ENCODE measurements at regions not wholly inside any gene's neighbourhood (a gene's known extent, or its start where the extent isn't known, plus 50 kb on each side); places are given as distances from the start of the nearest gene placed in this dataset.

DNA sequence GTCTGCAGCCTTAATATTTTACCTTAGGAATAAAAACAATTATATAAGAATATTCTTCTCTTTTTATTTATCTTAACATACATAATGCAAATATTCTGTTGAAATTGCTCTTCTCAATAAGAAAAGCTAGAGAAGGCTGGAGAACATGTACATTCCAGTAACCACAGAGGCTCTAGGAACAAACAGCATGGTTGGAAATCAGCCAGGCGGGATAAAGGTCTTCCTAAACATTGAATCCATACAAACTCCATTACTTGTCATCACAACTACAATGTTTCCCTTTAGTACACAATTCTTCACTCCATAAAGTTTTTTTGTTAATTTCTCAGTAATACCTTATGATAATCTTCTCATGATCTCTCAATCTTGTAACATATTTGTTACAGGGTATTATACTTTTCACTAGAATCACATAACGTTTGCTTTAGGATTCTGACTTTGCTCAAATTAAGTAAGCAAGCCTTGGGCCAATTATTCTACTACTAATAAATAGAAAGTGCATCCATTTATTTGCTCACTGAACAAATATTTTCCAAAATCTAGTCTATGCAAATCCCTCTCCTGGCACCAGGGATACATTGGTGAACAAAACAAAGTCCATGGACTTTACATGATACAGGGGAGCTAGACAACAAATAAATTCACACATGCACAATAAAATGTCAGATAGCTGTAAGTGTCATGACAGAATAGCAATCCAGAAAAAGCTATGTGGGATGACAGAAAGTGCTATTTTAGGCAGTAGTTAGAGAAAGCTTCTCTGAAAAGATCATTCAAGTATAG, 237.5 kb upstream of the TMTC1 start:
- DNase-seq (ENCODE audit: low spot score): no peak

DNA sequence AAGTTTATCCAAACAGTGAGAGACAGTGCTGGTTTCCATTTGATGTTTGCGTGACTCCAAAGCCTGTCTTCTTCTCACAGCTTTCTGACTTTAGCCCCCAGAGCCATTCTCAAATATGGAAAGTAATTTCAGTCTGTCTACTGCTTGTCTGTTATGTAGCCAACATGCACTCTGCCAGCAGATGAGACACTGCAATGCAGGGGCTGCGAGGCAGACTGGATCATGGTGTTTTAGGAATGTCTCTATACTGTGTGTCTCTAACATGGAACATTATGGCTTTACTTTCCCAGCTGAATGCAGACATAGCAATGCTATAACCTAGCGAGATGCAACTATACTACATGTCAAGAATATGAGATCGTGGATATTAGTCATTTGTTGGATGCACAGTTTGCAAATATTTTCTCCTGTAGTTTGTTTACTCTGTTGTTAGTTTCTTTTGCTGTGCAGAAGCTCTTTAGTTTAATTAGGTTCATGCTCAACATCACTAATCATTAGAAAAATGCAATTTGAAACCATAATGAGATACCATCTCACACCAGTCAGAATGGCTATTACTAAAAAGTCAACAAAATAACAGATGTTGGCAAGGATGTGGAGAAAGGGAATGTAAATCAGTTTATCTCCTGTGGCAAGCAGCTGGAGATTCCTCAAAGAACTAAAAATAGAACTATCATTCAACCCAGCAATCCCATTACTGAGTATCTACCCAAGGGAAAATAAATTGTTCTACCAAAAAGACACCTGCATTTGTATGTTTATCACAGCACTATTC, 235.8 kb upstream of the TMTC1 start:
- DNase-seq (ENCODE audit: low spot score): peak; percentile 5

DNA sequence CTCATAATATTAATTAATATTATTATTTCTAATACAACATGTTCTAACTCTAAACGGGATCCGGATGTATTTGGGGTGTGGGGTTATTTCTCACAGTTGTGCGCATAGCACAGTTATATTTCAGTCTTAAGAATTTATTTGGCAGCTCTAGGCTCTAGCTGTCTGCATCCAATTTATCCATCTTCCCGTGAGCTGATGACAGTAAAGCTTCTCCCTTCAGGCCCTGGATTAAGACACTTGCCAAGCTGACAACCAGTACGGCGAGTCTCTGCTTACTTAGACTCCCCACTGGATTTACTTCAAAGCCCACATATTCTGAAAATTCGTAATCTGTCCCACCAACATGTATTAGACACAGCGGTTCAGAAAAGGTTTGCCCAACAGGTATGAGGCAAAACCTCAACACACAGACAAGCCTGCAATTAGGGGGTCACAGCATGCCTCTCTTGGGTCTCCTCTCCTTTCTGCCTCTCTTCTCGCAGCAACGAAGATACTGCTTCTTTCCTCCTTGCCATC, 232.9 kb upstream of the TMTC1 start:
- DNase-seq (ENCODE audit: low spot score): no peak

DNA sequence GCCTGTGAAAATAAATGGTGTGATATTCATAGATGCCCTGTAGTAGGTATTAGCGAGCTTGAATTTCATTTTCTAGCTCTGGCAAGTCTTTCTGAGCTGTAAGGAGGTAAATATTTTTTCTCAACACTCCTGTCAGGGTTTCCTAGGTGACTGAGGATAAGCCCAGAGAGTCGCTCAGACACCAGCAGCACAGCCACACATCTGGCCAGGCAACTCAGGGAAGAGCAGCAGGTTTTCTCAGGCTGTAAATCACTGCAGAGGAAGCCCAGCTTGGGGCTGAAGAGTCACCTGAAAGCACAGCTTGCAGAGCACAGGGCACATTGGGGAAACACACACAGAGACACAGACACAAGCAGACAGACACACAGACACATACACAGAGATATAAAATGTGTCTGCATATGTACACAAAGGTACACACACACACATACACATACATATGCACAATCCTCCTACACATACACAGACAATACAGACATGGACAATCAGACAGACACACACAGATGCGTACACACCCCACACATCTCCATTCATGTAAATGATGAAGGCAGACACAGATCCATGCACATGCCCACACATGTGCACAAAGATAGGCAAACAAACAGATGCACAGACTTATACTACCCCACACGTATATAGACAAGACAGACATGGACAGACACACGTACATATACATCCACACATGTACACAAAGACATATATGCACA, 232.0 kb upstream of the TMTC1 start:
- DNase-seq (ENCODE audit: low spot score): no peak

DNA sequence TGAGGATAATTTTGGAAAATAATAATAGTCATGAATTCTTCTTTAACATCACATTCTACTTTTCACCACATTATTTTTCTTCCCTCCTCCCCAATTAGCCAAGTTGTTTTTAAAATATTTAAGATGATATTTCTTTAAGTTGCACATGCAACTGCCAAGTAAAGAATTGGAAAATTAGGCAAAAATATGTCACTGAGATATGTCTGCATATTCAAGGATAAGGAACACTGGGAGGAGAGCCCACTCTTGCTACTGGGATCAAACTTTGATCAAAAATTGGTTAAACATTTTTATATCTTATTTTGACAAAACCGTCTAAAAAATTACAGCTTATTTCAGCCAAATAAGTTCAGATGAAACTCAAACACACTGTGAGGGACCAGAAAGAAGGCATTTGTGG, 231.2 kb upstream of the TMTC1 start:
- no peak for DNase-seq (ENCODE audit: low spot score)

DNA sequence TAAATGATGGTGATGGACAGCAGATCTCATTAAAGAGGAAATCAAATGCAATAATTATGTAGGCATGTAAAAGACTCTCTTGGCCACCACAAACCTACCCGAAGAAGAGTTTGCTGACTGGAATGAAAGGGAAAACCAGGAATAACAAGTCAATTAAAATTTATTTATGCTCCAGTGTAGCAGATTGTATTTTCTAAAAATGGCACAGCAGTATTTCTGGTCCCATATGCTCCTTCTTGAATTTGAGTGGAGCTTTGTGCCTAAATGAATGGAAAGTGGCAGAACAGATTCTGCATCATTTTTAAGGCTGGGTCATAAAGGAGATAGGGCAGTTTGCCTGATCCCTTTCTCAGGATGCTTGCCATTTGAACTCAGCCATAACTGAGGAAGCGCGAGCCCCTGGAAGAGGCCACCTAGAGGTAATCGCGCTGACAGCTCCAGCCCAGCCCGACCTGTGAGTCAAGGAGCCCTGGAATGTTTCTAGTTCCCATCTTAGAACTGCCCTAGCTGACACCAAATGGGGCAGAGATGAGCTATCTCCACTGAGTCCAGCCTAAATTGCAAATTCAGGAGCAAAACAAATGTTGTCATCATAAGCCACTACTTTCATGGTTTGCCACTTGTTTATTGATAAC, 229.2 kb upstream of the TMTC1 start:
- peak; percentile 24 for DNase-seq (ENCODE audit: low spot score)

DNA sequence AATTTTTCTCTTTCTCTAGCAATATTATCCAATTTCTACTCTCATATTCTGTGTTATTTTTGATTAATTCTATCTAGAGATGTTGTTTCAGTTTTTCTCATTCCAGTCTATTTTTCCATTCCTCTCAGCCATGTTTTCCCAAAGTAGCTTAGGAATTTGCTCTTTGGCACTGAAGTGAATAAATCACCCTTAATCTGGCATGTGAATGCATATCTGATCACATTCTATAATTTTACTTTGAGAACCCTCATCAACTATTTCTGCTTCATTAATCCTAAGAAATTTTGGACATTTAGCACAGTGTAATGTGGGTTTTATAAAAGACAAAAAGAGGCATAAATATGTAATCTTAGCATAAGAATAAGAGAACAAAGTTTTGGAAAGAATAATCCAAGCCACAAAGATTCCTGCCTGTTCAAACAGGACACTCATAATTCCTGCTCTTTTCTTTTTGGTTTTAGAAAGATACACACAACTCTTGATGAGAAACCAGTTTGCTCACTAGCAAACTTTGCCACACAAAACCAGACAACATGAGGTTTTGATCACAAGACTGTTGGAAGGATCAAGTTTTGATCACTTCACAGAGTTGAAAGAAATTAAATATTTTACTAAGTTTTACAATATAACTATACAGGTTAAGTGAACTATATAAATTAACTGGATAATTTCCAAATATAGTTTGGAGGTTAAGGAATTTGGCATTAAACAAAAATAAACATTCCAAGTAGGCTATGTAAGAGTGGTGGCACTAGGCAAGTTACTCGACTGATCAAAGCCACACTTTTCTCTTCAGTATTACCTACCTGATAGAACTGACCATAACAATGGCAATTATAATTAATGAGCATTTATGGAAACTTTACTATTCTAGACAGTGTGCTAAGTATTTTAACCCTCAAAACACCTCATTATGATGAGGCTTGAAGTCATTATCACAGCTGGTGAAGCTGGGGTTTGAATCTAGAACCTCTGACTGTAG, 226.6 kb upstream of the TMTC1 start:
- no peak for DNase-seq (ENCODE audit: low spot score)

DNA sequence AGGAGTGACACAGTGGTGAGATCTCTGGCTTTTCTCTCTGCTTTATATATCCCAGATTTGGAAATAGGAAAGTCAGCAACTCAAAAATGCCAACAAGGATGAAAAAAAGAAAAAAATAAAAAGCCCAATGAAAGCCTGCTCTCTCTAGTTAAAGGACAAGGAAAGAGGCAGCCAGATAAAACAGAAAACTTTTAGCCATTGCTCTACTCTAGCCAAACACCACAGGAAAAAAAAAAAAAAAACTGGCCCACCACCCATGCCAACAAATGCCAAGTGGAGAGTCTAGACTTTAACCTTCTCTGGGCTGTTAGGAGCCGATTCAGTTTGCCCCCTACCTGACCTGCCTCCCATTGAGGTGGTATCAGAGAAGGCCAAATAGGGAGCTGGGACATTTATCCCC, 222.3 kb upstream of the TMTC1 start:
- DNase-seq (ENCODE audit: low spot score): no peak

DNA sequence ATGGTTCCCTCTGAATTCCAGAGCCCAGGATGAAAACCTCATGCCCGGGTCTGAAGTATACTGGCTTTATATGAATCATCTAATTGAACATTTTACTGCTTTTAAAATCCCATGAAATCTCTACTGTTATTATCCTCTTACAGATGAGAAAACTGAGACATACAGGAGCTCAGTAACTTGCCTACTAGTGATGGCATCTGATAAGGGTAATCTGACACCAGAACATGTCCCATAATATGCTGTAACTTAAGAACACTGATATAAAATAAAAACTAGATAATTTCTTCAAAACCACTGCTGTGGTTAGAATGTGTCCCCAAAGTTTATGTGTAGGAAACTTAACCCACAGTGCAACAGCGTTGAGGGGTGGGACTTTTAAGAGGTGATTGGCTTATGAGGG, 219.6 kb upstream of the TMTC1 start:
- DNase-seq (ENCODE audit: low spot score): no peak

DNA sequence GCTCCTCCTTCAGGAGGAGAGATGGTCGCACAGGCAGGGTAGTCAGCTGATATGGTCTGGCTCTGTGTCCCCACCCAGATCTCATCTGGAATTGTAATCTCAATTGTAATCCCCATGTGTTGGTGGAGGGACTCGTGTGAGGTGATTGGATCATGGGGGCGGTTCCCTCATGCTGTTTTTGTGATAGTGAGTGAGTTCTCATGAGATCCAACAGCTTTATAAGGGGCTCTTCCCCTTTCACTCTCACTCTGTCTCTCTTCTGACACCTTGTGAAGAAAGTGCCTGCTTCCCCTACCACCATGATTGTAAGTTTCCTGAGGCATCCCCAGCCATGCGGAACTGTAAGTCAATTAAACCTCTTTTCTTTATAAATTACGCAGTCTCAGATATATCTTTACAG, 218.9 kb upstream of the TMTC1 start:
- DNase-seq (ENCODE audit: low spot score): no peak

DNA sequence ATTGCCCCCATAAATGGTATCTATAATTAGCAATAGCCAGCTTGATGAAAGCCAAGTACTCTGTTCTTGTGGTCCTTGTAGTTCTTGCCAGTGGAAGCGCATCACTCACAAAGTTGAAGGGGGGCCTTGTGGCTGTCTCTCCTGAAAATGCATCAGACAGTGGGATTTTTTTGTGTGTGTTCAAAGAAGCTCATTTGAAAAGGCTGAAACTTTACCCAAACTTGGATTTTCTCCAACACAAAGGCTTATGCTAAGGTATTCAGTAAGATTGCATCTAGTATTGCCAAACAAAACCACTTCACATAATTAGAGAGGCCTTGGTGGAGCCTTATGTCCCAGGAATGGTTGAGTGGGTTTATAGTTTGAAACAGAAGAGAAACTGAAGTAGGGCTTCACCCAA, 216.7 kb upstream of the TMTC1 start:
- DNase-seq (ENCODE audit: low spot score): no peak

DNA sequence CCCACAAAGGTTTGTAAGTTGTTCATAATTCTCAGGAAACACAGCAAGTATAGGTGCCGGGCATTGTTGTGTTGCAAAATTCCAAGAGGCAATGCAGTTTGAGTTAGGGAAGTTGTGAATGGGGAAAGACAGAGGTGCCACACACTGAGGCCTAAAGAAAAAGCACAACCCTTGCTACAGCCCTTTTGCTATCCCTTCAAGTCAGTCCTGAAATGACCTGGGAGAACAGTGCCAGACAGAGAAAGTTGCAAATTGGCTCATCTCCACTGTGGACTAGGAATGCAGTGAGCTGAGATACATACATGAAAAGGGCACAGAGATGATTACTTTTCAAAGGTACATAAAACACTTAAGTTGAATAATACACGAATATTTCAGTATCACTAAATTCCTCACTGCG, 213.3 kb upstream of the TMTC1 start:
- no peak for DNase-seq (ENCODE audit: low spot score)

DNA sequence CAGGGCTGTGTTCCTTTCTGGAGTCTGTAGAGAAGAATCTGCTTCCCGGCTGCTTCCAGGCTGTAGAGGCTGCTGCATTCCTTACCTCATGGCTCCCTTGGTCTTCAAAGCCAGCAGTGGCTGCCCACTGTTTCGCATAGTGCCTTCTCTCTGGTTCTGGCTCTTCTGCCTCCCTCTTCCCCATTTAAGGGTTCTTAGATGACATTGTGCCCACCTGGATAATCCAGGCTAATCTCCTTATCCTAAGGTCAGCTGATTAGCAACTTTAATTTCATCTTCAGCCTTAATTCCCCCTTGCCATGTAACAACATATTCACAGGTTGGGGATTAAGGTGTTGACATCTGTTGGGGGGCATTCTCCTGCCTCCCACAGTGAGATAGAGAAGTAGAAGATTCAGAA, 208.6 kb upstream of the TMTC1 start:
- no peak for DNase-seq (ENCODE audit: low spot score)

DNA sequence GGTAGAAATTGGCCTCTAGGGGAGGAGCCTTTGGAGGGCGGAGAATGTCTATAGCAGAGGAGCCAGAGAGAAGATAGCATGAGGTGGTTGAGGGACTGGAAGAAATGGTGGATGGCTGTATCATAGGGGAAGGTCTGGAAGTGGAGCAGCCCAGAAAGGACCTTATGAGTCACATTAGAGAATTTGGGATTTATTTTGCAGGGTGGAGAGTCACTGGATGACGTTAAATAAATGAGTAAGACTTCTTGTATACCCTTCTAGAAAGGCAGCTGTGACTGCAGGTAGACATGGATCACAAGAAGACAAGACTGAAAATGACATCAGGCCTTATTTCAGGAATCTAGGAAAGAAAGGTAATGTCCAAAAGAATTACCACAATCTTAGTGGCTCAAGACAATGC, 208.2 kb upstream of the TMTC1 start:
- DNase-seq (ENCODE audit: low spot score): no peak

DNA sequence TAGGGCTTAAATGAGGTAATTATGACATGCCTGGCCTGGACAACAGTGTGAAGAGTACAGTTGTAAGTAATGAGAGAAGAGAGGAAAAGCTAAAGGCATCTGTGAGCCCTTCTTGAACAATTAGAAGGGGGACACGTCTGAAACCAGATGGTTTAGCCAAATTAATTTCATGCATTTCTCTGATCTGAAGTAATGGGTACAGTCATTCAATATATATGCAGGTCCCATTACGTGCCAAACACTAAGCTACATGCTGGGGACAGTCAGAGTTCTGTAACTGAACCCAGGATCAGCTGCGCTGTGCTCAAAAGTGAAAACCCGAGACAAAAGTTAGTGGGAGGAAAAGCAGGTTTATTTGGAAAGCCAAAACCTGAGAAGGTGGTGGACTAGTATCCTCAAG, 207.2 kb upstream of the TMTC1 start:
- no peak for DNase-seq (ENCODE audit: low spot score)

DNA sequence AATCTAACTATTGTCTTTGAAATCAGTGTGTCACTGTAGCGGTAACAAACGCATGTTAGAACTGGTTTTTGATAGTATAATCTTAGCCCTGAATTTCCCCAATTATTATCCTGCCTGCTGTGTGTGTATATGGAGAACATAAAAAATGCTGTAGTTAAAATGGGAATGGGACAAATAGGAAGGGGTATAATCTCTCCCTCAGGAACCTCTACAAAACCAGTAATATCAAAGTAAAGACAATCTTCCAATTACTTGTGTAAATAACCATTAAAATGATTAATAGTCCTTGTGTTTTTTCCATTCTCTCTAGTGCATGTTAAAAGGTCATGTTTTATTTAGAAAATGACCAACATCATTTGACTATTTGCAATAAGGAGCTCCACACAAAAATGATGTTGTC, 200.1 kb upstream of the TMTC1 start:
- DNase-seq (ENCODE audit: low spot score): no peak

DNA sequence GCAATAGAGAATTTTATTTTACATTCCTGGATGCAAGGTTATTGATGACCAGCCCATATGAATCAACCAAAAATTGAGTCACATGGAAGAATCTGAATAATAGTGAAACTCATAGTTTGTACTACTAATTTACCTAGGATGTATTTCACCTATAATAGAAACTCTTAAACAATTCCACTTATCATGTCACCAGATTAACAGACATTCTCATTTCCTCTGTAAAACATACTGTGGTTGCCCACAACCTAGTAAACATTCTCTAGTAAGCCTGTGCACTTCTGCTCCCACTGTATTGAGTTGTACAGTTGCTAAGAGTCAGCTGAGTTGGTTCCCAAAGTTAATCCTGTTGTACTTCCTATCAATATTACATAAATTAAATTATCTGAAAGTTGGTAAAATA, 196.6 kb upstream of the TMTC1 start:
- DNase-seq (ENCODE audit: low spot score): no peak

DNA sequence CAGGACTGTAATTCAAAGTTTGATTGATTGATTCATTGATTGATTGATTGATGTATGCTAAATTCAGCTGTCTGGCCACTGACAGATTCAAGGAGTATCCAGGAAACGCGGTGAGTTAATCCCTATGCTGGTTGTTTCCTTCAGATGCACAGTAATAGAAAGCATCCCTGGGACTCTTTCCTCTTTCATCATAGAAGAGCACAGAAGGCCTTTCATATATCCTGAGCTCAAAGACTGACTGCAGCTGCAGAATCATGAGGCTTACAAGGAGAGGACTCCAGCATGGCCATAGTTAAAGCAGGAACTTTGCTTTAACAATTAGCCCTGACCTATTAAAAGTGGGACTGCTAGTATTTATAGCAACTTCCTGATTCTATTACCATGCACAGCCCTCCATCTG, 187.7 kb upstream of the TMTC1 start:
- no peak for DNase-seq (ENCODE audit: low spot score)

DNA sequence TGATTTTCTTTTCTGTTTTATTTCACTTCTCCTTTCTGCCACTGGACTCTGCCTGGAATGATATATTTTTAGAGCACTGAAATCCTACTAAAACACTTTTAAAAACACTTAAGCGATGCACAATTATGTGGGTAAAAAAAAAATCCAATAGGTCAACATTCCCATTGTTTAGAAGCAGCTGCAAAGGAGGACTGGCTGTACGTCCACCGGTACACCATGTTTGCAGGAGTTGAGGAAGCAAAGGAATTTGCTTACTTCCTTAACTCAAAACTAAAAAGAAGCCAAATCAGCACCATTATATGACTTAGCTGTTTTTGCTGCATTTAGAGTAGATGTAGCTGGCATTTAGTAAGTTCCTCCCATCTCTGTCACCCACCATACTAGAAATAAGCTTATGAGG, 186.8 kb upstream of the TMTC1 start:
- DNase-seq (ENCODE audit: low spot score): no peak

DNA sequence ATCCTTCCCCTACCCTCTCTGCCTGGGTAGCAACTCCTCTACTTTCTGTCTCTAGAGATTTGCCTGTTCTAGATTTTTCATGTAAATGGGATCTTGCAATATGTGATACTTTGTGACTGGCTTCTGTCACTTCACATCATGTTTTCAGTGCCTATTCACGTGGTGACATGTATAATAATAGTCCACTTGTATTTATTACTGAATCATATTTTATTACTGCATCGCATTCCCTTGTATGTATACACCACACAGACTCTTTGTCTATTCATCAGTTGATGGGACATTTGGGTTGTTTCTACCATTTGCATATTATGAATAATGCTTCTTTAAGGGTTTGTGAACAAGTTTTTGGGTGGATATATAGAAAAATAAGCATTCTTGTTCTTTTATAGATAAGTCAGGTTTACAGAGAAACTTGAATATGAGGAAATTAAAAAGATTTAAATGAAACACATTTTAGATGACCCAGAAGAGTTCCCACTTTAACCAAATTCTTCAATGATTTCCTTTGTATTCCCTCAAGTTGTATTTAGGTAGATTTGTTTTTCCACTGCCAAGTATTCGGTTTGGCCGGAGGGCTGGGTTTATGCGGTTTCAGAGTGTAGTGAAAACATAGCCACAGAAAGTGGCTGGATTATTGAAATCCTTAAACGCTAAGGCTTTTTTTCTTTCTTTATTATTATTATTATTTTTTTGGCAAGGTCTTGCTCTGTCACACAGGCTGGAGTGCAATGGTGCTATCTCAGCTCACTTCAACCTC, 178.7 kb upstream of the TMTC1 start:
- no peak for DNase-seq (ENCODE audit: low spot score)
